GM18508 (cell line): ENCODE measurements at regions not wholly inside any gene's neighbourhood (a gene's known extent, or its start where the extent isn't known, plus 50 kb on each side); places are given as distances from the start of the nearest gene placed in this dataset.
A peak's percentile ranks its signal among the peaks of the same experiment; 100 is the strongest.

Experiments used
- ATAC-seq: cut with Tn5 transposase; IDR thresholded peaks from one replicate; pipeline ENCODE4 v1.9.1; 2021; ENCODE audit warnings: moderate number of reproducible peaks; ENCODE audit not compliant: insufficient read depth, unreplicated experiment

DNA sequence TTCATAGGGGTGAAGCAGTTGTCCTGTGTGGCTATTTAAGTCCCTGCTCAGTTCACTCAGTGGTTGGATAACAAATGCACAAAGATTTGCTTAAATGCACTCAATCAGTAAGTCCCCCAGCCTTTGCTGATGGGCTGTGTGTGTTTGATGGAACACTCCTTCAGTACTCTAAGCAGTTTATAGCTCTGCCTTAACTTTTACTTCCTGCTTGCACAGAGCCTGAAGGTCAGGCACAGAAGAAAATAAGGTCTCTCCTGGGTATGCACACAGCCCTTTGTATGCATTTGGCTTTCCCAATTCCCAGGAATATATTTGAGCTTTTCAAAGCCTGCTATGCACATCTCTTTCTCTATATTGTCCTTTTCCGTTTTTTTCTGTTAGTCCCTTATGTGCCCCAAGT lies 208.7 kb upstream of the STK17B start:
- ATAC-seq: no peak

DNA sequence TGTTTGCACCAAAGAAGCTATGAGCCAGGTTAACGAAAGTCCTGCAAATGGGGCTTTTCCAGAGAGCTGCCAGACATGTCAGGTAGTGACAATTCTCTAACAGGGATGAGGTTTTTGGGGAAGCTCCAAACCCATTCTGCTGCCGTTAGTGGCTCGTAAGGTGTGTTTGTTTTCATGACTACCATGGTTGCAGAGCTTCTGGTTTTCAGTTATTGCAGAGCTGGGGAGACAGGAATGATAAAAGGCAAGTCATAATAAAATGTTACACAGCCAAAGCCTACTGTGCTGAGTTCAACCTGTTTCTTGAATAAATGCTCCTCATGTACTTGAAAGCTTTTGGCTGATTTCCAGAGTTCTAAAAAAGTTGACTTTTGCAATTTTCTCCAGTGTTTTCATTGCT lies 209.2 kb upstream of the STK17B start:
- no peak for ATAC-seq

DNA sequence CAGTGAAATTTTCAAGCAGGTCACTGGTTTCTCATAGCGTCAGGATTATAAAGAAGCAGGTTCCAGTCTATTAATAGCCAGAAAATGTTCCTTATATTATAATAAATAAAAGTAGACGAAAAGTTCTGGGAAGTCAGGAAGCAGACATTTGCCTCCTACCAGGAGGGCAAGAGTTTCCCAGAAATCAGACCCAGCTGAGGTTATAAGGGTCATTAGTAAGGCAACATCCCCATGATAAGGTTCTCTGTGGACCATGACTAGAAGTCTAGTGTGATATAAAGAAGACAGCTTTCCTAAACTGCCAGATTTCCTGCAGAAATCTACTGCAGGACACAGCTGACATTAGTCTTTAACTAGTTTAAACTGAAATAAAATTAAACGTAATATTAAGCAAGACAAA lies 210.1 kb upstream of the STK17B start:
- ATAC-seq: no peak

DNA sequence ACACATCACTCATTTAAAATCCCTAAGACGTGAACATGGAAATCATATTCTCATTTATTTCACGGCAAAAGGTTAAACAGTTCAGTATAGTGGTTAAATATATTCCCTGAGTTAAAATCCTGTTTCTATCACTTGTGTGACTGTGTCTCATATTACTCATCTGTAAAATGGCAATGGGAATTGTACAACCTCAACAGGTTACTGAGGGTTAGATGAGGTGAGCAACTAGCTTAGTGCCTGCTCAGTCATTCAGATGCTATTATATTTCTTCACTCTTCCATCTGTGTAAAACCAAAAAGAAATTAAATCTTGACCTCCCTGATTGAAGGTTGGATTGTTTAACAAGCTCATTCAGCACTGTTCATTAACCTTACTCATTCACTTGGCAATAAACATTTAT lies 212.4 kb upstream of the STK17B start:
- no peak for ATAC-seq

DNA sequence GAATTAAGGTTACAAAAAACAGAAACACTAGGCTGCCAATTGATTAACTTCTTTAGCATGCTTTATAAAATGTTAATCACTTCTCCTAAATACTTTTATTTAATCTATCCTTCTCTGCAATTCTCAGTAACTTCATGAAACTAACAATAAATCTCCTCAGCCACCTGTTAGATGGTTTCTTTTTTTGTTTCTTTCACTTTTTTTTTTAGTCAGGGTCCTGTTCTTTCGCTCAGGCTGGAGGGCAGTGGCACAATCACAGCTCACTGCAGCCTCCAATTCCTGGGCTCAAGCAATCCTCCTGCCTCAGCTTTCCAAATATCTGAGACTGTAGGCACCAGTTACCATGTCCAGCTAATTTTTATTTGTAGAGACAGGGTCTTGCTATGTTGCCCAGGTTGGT lies 213.4 kb upstream of the STK17B start:
- no peak for ATAC-seq

DNA sequence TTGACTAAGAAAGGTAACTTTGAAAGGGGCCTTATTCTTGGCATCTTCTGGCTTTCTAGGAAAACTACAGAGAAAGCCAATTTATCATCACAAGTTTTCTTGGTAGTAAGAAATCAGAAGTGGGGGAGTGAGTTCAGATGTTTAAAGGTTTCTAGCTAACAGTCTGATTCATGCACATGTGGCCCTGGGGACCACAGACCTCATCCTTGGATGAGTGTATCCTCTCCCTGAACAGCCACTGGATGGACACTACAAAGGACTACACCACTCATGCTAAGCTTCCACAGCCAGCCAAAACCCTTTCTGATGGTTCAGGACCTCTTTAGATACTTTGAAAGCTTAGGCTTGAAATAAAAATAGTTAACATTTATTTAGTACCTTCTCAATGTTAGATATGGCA lies 218.3 kb upstream of the STK17B start:
- ATAC-seq: no peak

DNA sequence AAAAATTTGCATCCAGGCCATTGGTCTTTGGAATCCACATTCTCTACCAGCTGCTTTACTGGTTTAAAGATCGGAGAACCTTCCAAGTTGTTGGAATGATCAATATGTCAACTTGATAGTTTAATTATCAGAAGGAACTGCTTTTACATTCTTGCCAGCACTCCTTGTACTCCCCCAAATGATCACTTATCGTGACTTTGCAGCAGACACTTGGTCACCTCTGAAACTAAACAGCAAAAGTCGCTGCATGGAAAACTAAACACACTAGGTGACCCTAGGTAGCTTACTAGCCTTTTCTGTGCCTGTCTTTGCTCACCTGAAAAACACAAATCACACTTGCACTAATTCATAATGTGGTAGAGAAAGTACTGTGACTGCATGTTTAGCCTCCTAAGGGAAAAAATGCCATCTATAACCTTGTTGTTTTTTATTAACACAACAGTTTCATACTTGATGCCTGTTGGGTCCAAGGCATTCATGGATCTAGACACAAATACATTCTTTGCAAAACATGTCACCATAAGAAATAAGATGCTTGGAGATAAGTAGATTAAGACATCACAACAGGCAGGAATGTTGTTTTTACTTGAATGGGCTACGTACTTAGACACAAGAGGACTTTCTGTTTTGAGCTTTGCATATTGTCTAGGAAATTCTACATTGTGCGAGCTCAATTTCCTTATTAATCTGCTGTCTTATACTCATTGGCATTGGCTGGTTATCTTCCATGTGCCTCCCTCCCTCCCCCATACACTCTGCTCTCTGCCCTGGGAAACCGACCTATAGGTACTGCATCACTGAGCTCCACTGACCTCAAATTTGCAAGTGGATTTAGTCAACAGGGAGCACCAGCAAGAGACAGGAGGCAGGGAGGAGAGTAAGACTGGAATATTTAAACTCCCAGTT lies 219.1 kb upstream of the STK17B start:
- no peak for ATAC-seq

DNA sequence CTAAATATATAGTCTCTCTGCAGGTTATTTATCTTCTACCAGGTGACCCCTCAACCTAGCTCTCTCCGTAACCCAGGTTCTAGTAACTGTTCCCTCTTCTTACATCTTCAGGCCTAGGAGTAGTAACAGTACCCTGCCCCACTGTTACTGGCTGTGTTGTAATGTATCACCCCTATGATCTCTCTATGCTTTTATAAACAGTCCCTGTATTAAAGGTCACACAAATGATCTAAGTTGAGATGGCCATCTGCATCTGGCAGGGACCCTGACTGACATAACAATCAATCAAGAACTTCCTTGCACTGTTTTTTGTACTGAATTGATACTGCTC lies 219.7 kb upstream of the STK17B start:
- no peak for ATAC-seq

DNA sequence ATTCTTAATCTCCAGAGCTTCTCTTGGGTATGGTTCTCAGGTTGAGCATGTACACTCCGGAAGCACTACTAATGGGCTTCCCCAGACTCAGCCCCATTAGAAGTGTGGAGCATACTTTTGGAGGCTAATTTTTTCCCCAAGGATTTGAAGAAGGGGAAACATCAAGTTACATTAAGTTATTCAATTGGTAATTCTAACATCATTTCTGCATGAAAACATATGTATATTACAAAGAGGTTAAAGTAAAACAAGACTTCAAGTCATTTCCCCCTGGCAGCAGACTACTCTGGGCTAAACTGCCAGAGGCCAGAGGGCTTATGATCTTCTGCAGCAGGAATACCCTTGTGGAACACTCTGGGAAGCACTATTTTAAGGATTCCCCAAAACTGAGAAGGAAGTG lies 227.7 kb upstream of the STK17B start:
- no peak for ATAC-seq

DNA sequence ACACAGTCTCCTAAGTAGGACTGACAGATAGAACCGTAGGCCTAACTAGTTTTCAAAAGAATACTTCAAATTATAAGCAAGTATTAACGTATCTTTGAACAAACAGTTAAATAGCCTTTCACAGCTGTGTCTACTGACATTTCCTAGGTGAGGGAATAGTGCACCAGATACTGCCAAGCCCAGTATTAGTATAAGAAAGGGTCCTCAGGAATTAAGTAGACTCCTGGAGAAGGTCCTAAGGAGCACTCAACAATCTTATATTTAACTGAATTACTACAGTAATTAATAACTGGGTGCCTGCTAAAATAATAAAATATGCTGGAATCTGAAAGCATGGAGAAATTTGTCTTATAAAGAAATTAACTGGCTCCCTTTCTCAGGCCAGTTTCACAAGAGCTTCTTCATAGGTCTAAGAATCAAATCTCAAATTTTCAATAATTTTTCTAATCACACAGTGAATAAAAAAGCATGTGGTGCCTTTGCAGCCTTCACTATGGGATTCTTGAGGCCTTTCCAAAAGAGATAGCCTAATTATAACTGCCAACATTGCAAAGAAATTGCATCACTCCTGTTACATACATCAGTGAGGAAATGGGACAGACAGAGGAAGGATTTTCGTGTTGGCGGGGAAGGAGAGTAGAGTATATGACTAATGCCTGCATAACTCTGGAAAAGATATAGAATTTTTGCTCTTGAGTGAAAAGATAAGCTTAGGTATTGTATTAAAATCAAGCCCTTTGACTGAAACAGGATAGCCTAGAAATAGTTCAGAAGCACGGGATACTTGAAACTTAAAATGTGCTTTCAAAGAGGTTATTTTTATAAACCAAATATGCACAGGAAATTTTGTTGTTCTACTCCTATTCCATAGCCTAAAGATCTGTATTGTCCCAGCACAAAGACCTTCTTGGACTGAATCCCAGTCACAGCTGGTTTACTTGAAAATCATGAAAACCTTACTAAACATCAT lies 228.6 kb upstream of the STK17B start:
- ATAC-seq: no peak

DNA sequence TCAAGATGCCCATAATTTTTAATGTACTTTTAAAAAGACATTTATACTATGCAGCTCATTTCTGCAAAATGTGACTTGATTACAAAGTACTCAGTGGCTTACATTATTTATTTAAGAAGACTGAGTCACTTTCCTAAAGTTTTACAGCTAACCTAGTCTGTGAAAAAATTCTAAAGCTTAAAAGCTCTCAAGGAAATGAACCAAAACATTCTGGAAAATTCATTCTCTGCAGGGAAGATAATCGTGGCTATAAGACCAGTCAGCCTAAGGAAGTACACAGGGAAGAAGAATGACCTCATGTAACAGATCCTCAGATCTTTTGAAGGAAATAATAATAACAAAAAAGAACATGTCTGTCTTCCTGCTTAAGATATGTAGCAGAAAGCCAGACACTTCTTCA lies 232.1 kb upstream of the STK17B start:
- no peak for ATAC-seq

DNA sequence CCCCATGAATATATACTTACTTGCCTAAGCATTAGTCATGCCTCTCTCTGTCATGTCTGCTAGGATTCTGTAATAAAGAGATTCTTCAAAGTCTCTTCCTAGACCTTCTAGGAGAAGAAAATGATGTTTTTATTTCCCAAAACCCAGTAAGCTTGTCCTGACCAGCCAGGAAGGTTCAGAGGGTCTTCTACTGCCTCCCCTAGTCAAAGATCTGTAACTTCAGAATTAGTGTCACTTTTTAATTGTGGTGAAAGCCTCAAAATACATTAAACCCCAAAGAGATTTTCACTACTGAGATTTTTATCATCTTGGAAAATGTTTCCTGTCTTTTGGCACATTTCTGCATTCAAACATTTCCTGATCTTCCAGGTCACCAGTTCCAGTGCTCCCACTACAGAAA lies 232.9 kb upstream of the STK17B start:
- no peak for ATAC-seq

DNA sequence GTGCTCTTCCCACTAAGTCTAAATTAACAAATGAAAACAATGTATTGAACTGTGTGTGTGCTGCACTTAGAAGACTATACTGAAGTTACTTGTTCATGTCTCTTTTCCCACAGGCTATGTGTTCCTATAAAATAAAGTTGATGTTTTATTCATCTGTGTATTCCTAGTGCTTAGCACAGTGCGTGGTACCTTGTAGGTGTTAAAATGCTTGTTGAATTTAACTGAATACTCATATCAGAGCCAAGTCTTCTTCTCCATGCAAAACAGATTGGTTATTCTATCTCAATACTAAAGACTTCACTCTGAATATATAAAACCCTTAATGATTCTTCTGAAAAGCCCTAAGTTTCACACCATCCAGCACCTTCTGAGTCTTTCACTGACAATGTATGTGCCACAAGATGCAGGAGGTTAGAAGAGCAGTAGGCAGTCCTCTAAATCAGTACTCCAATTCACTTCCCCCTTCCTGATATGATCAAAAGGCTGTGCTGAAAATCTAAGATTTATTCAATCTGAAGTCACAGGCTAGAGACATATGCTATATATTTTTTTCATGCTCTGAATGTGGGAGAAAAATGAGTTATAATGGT lies 231.7 kb upstream of the CCDC150 start:
- ATAC-seq: no peak

DNA sequence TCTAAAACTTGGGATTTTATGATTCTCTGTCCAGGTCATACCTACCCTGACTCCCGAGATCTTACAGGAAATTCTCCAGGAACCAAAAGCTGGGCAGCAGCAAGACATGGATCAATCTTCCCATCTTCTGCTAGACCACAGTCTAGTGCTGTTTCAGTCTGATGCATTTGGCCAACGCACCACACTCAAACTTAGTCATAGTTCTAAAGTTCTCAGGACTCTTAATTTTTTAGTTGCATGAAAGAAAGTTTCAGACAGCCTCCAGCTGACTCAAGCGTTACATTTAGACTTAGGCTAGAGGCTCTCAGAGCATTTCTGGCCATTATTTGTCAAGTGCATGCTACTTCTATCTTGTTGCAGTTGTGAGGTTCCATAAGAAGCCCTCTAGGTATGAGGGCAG lies 230.1 kb upstream of the CCDC150 start:
- no peak for ATAC-seq

DNA sequence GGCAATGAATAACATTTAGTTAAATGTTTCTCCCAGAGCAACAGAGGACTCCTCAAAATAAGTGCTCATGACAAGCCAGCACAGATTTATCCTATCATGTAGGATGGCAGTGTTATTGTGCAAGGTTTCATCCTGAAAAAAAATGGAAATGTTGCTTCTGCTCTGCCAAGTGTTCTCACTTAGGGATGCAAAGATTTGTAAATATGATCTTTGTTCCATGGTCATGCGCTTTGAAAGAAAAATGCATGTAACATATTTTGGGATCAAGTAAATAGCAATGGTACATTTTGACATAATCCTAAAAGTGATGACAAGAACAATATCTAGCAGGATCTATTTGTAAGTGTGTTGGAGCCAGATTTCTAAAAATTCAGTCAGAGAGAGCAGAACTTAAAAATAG lies 229.5 kb upstream of the CCDC150 start:
- ATAC-seq: no peak

DNA sequence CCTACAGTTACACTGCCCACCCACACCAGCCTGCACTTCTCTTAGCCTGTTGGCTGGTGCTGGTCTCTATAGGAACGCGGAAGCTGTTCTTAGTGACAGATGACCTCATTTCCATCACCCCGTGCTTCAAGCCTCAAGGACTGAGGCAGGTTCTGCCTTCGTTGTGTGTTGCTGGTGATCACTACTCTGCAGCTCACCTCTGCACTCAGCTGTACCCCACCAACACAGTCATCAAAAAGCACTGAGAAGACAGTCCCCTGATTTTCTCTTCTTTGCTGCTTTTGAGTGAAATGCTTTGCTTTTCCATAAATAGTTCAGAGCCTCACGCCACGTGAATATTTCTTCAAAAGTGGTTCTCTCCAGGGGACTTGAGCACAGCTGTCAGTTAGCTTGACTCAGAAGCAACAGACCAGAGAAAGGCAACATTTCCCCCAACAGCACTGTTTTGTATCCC lies 225.7 kb upstream of the CCDC150 start:
- peak; percentile 85 for ATAC-seq

DNA sequence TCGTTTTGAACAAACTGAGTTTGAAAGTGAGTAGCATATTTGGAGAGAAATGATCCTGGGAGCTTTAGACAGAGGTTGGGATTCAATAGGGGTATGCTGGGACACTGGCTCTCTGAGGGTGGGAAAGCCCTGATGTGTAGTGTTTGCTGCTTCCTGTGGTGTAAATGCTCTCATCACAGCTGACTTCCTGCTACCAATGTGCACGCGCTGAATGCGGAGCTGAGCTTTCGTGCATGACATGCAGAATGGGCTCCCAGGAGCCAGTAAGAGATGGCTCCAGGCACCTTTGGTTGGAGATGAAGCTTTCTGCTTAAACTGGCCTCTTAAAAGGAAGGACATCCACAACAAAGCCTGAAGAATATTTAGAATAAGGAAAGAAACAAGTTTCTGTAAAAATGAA lies 224.1 kb upstream of the CCDC150 start:
- peak; percentile 69 for ATAC-seq

DNA sequence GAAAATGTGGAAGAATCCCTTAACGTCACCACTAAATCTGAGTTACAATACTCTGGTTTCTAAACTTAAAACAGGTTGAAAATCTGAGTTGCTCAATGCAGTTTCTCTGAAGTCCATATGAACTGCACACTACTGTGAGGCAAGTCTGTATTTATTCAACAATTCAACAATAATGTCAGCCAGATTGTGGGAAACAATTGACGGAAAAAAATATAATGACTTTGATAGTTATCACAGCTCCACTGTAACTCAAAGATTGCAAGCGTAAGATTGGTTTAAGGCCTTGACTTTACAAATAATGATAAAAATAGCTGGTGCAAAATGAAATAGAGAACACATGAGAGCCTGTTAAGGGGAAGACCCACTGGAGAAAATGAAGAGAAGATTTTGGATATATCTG lies 219.4 kb upstream of the CCDC150 start:
- no peak for ATAC-seq

DNA sequence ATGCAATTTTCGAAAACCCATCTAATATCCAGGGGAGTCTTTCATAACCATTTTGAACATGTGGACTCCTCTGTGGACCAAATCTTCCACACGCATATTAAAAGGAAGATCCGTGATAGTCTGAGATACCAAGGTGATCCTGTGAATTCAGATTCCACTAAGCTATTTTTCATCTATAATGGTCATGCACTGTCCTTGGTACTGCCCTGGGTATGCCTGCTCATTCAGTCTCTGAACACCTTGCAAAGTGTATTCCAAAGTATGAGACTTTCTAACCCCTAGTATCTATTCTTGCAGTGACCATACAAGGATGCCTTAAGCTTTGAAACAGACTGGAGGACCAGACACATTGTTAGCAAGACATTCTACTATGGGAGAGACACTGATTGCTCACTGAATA lies 217.6 kb upstream of the CCDC150 start:
- ATAC-seq: no peak

DNA sequence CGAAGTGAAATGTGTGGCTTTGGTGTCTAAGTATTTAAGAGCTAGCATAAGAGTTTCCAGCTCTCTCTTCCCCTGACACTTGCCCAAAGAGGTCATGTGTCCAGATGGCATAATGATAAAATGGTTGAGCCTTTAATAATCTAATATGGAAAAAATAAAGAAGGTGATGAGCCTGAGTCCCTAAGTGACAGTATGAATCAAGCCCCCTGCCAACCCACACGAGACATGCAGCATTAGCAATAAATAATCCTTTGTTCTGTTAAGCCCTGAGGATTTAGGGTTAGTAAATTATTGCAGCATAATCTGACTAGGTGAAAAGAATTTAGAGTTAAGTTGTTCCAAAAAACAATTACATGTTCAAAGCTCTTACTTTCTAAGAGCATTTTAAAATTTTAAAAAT lies 217.2 kb upstream of the CCDC150 start:
- ATAC-seq: no peak

DNA sequence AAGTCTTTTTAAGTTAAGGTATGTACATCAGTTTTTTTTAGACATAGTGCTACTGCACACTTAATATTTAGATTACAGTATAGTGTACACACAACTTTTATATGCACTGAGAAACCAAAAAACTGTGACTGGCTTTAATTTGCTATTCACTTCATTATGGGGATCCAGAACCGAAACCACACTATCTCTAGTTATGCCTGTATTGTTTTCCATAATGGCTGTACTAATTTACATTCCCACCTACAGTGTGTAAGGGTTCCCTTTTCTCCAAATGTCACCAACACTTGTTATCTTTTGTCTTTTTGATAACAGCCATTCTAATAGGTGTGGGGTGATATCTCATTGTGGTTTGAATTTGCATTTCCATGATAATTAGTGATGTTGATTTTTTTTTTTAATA lies 213.4 kb upstream of the CCDC150 start:
- no peak for ATAC-seq
